GM23338 (cell line): ENCODE measurements at regions not wholly inside any gene's neighbourhood (a gene's known extent, or its start where the extent isn't known, plus 50 kb on each side); places are given as distances from the start of the nearest gene placed in this dataset.

Source experiments
- ATAC-seq: fragments of 200-7000 bp; cut with Tn5 transposase; 3 replicates; pipeline ENCODE4 v1.9.1; 2020
- DNase-seq: peaks from one replicate; pipeline ENCODE4 v3.0.0-alpha.2; 2015; ENCODE audit warnings: low spot score
- H2AFZ ChIP-seq: fragments of 200-600 bp; sonication (generic); 2 replicates; pipeline ENCODE4 v1.8.0; 2016; ENCODE audit warnings: antibody characterized with exemption, mild to moderate bottlenecking, moderate library complexity
- H3F3A ChIP-seq: fragments of 200-600 bp; sonication (generic); replicated peaks from 2 replicates; pipeline ENCODE4 v1.8.0; 2017; ENCODE audit warnings: antibody characterized with exemption, mixed run types, low read depth
- H3K27ac ChIP-seq: fragments of 200-600 bp; sonication (generic); 2 replicates; pipeline ENCODE4 v1.6.1; 2016; ENCODE audit warnings: low read depth
- H3K27me3 ChIP-seq: fragments of 200-600 bp; sonication (generic); 2 replicates; pipeline ENCODE4 v1.8.0; 2016; ENCODE audit warnings: mild to moderate bottlenecking, mixed run types, moderate library complexity; ENCODE audit not compliant: insufficient read depth
- H3K36me3 ChIP-seq: fragments of 200-600 bp; sonication (generic); 2 replicates; pipeline ENCODE4 v1.8.0; 2016; ENCODE audit warnings: mild to moderate bottlenecking; ENCODE audit not compliant: insufficient read depth
- H3K4me1 ChIP-seq: fragments of 200-600 bp; sonication (generic); 2 replicates; pipeline ENCODE4 v1.8.0; 2016; ENCODE audit warnings: mild to moderate bottlenecking, moderate library complexity; ENCODE audit not compliant: insufficient read depth
- H3K4me2 ChIP-seq: fragments of 200-600 bp; sonication (generic); 2 replicates; pipeline ENCODE4 v1.7.1; 2017; ENCODE audit warnings: mixed run types
- H3K4me3 ChIP-seq: fragments of 200-600 bp; sonication (generic); 2 replicates; pipeline ENCODE4 v1.6.1; 2016; ENCODE audit warnings: mixed run types
- H3K79me2 ChIP-seq: fragments of 200-600 bp; sonication (generic); replicated peaks from 2 replicates; pipeline ENCODE4 v1.8.0; 2017; ENCODE audit warnings: mild to moderate bottlenecking; ENCODE audit not compliant: insufficient read depth
- H3K9me2 ChIP-seq: fragments of 200-600 bp; sonication (generic); 2 replicates; pipeline ENCODE4 v1.8.0; 2017; ENCODE audit not compliant: insufficient read depth
- H4K20me1 ChIP-seq: fragments of 200-600 bp; sonication (generic); replicated peaks from 2 replicates; pipeline ENCODE4 v1.8.0; 2017; ENCODE audit warnings: mild to moderate bottlenecking; ENCODE audit not compliant: insufficient read depth
- H3K27ac Mint-ChIP-seq: 2 replicates; pipeline ENCODE4 v1.8.0; 2020; ENCODE audit warnings: inconsistent platforms, mild to moderate bottlenecking, moderate library complexity, mixed read lengths
- H3K27me3 Mint-ChIP-seq: 3 replicates; pipeline ENCODE4 v1.8.0; 2022; ENCODE audit warnings: low read depth, mild to moderate bottlenecking, moderate library complexity, mixed read lengths, inconsistent platforms; ENCODE audit not compliant: insufficient read depth, poor library complexity
- H3K36me3 Mint-ChIP-seq: 3 replicates; pipeline ENCODE4 v1.8.0; 2021; ENCODE audit warnings: low read depth, mild to moderate bottlenecking, inconsistent platforms, moderate library complexity, mixed read lengths
- H3K4me1 Mint-ChIP-seq: 3 replicates; pipeline ENCODE4 v1.8.0; 2020; ENCODE audit warnings: mild to moderate bottlenecking, inconsistent platforms, mixed read lengths
- H3K4me3 Mint-ChIP-seq: 3 replicates; pipeline ENCODE4 v1.8.0; 2021; ENCODE audit warnings: moderate library complexity, mild to moderate bottlenecking, inconsistent platforms, mixed read lengths
- H3K9me3 Mint-ChIP-seq: 3 replicates; pipeline ENCODE4 v1.8.0; 2020; ENCODE audit warnings: moderate library complexity, mild to moderate bottlenecking, inconsistent platforms, mixed read lengths
- CREB1 ChIP-seq: fragments of 250-450 bp; sonication (Bioruptor Pico); IDR thresholded peaks from 2 replicates; pipeline ENCODE4 v1.5.0; 2020; ENCODE audit warnings: low read depth, mild to moderate bottlenecking, moderate library complexity
- CTCF ChIP-seq, 2 experiments: fragments of 200-600 bp in 1 of 2; sonication (generic) in 1 of 2; conservative IDR thresholded peaks; 2 replicates each; pipeline versions ENCODE4 v1.5.1 to v1.6.1; 2016 to 2017; ENCODE audit warnings: antibody characterized with exemption in 2 of 2, low read depth in 2 of 2, mild to moderate bottlenecking in 2 of 2, moderate library complexity in 1 of 2
- ETS1 ChIP-seq: IDR thresholded peaks from 2 replicates; pipeline ENCODE4 v1.6.1; 2016; ENCODE audit warnings: antibody characterized with exemption
- EZH2phosphoT487 ChIP-seq: fragments of 200-600 bp; sonication (generic); IDR thresholded peaks from one replicate; pipeline ENCODE4 v1.8.1; 2018; ENCODE audit warnings: antibody characterized with exemption; ENCODE audit not compliant: unreplicated experiment
- JUNB ChIP-seq: IDR thresholded peaks from one replicate; pipeline ENCODE4 v1.6.1; 2016; ENCODE audit warnings: antibody characterized with exemption; ENCODE audit not compliant: unreplicated experiment
- NANOG ChIP-seq: IDR thresholded peaks from 2 replicates; pipeline ENCODE4 v1.6.1; 2016; ENCODE audit warnings: antibody characterized with exemption, borderline replicate concordance
- REST ChIP-seq: IDR thresholded peaks from one replicate; pipeline ENCODE4 v1.6.1; 2018; ENCODE audit warnings: antibody characterized with exemption; ENCODE audit not compliant: unreplicated experiment
- ZNF114 ChIP-seq: fragments of 250-450 bp; sonication (Bioruptor Pico); IDR thresholded peaks from 2 replicates; pipeline ENCODE4 v1.5.0; 2020; ENCODE audit warnings: mild to moderate bottlenecking, moderate library complexity
- ZNF331 ChIP-seq: fragments of 250-450 bp; sonication (Bioruptor Pico); IDR thresholded peaks from 2 replicates; pipeline ENCODE4 v1.5.0; 2020; ENCODE audit warnings: low read depth, mild to moderate bottlenecking, moderate library complexity
- ZNF462 ChIP-seq: fragments of 250-450 bp; sonication (Bioruptor Pico); IDR thresholded peaks from 2 replicates; pipeline ENCODE4 v1.5.0; 2020; ENCODE audit warnings: mild to moderate bottlenecking, moderate library complexity

GRCh38 chr17:31738488-31738887, 120.6 kb downstream of the COPRS start (continued):
- no peak for TF ChIP-seq REST
- no peak for TF ChIP-seq NANOG
- no peak for TF ChIP-seq ZNF331 (CRISPR knock-in tag)
- no peak for TF ChIP-seq ZNF114 (CRISPR knock-in tag)
- no peak for TF ChIP-seq CTCF (conservative IDR thresholded peaks at IDR 0.05; ENCODE audit: low read depth in 2 of 2)
- TF ChIP-seq ETS1 = no peak
- TF ChIP-seq JUNB = no peak
- TF ChIP-seq EZH2phosphoT487 = no peak

GRCh38 chr17:31738067-31738466, 121.0 kb downstream of the COPRS start:
- H3K36me3 Mint-ChIP-seq = no peaks in the 10 kb centered on the region
- no peak overlapping the region for H3K27ac ChIP-seq
- H4K20me1 ChIP-seq = no peaks in the 10 kb centered on the region
- H3K36me3 ChIP-seq = no peaks in the 10 kb centered on the region
- no peak overlapping the region for H3K4me3 Mint-ChIP-seq
- no peaks in the 10 kb centered on the region for H3K9me3 Mint-ChIP-seq
- H3F3A ChIP-seq = no peaks in the 10 kb centered on the region
- no peak overlapping the region for H3K27ac Mint-ChIP-seq
- no peaks in the 10 kb centered on the region for H3K9me2 ChIP-seq
- peaks cover 5% of the 10 kb centered on the region; the same call in 1 of the 2 replicates for H3K4me1 ChIP-seq
- no peak overlapping the region for H3K4me2 ChIP-seq
- H2AFZ ChIP-seq = no peak overlapping the region
- DNase-seq (no peak), ATAC-seq (no peak)
- peaks cover 5% of the 10 kb centered on the region for H3K27me3 Mint-ChIP-seq
- peaks cover 4% of the 10 kb centered on the region for H3K4me1 Mint-ChIP-seq
- no peaks in the 10 kb centered on the region for H3K27me3 ChIP-seq
- no peak overlapping the region for H3K4me3 ChIP-seq
- H3K79me2 ChIP-seq = no peaks in the 10 kb centered on the region
- no peak for TF ChIP-seq ZNF462 (CRISPR knock-in tag)
- no peak for TF ChIP-seq JUNB
- TF ChIP-seq ZNF114 (CRISPR knock-in tag) = no peak
- no peak for TF ChIP-seq CREB1
